CD4-positive, alpha-beta T cell treated with Interleukin-15 for 1 hour (primary cell): ENCODE measurements at regions not wholly inside any gene's neighbourhood (a gene's known extent, or its start where the extent isn't known, plus 50 kb on each side); places are given as distances from the start of the nearest gene placed in this dataset.

Source experiments
- DNase-seq: peaks from one replicate; pipeline ENCODE4 v3.0.0-alpha.2; 2020

DNA sequence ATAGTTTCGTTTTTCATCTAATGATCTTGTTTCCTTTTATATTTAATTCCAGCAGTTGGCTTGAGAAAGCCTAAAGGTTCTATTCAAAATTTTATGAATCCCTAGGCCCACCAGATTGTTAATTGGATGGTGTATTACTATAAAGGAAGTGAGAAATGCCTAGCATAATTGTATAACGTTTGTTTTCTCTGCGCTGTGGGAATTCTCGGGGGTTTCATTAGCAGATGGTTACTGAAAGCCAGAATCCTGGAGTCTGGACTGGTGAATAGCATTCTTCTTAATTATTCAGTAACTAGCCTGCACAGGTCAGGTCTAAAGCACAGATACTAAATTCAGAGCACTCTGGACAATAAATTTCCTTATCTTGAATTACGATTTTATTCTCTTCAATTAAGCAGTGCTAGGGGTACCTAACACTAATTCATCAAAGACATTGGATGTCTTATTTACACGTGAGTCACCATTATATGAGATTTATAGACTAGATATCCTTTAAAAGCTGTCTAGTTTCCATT lies 459.4 kb downstream of the DTHD1 start:
- DNase-seq, result no peak

DNA sequence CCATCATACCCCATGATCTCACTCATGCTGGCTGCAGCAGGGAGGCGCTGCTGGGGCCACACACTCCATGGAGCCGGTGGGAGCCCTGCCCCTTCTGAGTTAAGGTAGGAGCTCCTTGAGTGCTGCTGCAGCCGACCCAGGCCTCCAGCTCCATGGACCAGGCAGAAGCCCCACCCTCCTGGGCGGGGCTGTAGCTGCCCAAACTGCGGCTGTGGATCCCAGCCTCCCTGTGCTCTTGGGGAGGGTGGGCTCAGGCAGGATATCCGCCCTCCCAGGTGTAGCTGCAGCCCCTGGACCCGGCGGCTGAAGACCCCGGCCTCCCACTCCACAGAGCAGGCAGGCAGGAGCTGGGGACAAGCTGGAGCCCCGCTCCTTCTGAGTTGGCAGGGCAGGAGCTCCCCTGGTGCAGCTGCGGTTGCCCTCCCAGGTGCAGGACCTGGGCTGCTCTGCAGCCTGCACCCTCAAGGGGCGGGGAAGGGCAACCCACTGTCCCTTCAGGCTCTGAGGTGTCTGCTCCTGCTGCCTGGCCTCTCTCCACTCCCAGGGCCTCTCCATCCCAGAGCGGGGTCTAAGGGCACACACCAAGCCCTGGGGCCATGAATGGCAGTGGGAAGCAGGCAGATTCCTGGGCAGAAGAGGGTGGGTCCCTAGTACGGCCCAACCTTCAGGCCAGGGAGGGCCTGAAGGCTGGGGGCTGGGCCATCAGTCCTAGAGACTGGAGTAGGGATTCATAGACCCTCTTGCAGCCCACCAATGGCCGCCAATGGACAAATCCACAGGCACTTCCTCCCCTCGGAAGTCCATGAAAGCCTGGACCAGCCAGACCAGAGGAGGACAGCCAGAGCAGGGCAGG lies 466.1 kb downstream of the DTHD1 start:
- DNase-seq, result no peak

DNA sequence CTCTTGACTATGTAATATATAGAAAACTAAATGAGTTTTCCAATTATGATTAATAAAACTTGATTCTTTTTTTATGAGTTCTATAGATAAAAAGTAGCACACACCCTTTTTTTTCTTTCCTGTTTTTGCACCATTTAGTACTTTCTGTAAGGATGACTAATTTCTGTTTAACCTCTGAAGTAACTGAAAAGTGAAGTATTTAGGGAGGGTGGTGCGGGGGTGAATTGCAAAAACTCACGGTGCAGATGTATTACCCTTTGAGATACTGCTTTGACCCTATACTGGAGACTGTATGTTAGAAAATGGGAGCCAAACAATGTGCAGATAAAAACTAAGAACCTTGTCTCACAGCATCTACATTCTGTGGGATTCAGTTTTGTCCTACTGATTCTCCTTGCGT lies 471.6 kb downstream of the DTHD1 start:
- DNase-seq, result no peak

DNA sequence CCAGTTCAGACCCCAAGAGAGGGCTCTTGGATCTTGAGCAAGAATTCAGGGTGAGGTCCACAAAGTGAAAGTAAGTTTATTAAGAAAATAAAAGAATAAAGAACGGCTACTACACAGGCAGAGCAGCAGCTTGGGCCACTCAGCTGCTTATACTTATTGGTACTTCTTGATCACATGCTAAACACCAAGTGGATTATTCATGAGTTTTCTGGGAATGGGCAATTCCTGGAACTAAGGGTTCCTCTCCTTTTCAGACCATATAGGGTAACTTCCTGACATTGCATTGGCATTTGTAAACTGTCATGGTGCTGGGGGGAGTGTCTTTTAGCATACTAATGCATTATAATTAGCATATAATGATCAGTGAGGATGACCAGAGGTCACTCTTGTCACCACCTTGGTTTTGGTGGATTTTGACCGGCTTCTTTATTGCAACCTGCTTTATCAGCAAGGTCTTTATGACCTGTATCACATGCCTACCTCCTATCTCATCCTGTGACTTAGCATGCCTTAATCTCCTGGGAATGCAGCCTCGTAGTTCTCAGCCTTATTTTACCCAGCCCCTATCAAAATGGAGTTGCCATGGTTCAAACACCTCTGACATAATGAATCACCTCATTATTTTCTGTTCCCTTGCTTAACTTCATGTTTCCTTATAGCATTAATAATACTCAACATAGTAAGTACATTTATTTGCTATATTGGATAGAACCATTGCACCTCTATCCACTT lies 476.3 kb downstream of the DTHD1 start:
- no peak for DNase-seq

DNA sequence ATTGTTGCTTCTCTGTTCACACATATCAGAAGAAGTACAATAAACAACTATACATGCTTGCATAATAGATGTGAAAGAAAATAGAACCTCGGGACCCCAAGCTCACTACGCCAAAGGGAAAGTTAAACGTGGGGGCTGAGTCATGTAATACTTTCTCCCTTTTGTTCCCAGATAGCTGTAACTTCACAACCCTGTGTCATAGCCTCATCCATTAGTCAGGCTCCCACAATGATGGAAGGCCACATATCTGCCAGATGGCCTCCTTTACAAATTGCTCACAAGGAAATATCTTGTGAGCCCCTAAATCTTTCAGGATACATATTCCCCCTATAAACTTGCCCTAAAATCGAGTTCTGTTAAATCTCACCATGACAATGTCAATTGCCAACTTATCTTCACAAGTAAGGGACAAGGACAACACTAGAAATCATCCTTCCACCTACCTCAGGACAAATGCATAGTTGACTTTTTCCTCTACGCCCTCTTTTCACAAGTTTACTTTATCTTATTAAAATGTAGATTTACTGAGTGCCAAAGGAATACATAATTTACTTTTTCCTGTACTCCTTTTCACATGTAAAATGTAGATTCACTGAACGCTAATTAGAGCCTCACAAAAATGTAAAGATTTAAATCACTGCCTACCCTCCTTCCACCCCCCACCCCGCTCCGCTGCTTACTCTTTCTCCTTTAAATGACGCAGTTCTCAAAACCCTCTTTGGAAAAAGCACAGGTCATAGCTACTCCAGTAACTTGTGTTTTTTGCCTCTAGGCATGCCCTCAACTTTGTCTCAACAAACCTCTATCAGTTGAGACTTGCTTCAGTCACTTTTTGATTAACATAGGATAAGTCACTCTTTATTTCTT lies 477.1 kb downstream of the DTHD1 start:
- DNase-seq, result no peak

DNA sequence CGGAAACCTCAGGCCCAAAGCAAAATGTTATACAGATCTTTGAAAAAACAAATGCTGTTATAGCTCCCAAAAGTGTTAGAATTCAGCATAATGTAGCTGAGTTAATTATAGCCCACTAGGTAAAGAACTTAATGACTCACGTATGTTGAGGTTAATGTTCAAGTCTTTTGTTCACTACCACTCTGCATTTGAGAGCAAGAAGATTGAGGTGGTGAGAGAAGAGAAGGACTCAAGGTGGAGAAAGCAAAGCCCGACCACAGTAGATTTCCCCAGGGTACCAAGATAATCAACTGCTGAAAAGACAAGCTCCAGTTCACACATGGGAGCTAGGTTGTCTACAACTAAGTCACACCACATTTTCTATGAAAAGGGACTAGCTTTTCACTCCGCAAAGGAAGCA lies 480.2 kb downstream of the DTHD1 start:
- DNase-seq, result no peak

DNA sequence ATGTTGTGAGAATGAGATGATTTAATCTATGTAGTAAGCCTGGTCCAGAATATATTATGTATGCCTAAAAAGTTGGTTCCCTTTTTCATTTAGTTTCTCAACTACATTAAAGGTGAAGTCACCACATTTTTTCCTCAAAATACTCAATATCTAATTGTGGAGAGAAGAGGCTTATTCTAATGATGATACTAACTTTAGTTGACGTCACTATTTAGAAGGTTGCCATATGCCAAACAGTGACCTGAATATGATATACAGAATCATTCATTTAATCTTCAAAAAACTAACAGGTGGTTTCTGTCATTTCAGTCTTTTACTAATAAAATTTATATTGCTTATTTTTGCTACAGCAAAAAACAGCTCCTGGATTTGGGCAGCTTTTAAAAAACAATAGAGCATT lies 480.7 kb upstream of the NWD2 start:
- DNase-seq, result no peak

DNA sequence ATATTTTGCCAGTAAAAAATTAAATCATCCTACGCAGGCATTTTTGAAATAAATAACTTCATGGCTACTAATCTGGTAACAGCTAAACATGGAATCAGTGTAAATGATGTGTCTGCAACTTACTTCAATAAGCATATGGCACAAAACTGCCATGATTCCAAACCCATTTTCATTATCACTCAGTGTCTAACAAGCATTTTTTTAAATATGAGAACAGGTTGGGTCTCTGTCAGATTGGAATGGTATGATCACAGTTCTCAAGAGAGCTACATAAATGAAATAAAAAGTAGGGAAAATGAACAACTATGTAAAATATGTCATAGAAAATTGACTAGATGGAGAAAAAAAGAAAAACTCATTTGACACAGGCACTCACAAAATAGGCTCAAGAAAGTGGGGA lies 476.9 kb upstream of the NWD2 start:
- no peak for DNase-seq

DNA sequence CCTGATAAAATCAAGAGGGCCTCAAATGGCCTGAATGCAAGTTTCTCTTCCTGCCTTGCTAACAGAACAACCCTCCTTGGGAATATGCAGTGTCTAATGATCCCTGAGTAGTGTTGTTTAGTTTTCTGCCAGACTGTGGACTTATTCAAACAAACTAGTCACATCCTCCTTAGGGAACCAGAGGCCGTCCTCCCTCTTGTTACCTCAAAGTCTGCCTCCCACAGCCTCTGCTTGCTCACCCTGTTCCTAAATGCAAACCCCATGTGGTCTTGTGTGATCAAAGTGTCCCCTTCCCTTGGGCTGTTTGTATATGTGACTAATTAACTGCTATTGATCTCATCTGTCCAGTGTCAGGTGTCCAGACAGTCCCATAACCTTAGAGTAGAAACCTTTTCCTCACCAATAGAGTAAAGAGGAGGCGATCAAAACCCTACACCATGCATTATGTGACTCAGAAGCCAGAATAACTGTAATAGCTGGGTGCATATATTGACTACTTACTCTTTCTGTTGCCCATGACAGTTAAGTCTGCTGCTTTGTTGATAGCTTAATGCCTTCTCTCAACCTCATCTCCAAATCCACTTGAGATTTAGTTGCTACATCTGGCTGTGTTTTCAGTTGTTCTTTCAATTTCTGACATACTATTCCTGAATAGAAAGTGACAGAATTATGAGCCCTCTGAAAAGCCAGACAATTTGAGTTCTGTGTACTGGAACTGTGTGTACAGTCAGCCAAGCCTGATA lies 473.0 kb upstream of the NWD2 start:
- no peak for DNase-seq

DNA sequence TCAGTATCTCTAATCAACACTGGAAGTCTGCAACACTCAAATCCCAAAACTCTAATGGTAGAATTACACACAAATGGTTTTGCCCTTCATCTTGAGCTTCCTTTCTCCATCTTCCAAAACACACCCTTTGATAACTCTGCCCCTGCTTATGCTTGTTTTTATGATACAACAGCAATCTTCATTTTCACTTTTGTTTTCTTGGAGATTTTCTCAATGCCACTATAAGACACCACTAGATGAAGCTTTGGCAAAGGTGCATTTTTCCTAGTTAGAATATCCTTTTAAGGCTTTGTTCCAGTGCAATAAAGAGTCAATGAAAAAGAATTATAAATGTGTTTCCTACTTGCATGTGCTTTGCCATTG lies 472.4 kb upstream of the NWD2 start:
- DNase-seq, result no peak

DNA sequence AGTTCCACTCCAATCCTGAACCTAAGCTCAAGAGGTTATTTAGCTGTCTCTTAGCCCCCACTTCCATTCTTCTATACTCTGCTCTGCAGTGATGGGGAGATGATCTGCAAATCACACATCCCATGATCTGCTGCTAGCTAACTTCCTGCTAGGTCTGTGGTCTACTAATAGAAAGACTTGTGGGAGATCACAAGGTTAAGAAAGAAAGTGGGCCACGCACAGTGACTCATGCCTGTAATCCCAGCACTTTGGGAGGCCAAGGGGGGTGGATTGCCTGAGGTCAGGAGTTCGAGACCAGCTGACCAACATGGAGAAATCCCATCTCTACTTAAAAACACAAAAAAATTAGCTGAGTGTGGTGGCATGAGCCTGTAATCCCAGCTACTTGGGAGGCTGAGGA lies 471.1 kb upstream of the NWD2 start:
- DNase-seq, result no peak

DNA sequence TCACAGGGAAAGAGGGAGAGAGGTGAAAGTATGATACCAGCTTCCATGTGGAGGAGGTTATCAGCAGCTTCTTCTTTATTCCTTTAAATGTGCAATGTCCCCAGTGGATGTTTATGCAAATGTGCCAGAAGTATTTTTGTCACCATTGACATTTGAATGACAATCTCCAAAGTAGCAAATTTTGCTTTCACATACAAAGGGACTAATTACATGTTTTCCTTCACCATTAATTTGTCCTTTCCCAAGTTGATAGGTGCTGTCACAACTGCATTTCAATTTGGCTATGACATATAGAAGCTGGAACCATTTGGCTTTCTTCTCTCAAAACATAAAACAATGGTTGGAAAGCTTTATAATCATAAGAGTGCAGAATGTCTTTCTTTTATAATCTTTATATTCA lies 469.0 kb upstream of the NWD2 start:
- no peak for DNase-seq

DNA sequence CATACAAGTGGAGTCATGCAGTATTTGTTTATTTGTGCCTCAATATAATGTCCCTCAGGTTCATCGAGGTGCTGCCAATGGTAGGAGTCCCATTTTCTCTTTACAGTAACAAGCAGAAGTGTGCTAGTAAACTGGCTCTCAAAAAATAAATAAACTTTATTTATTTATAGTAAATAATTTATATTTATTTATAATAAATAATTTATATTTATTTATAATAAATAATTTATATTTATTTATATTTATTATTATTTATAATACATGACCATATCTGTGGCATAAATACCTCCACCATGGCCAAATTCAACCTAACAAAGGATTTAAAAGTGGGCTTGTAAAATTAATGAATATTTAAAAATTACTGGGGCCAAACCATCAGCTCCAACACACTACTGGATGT lies 464.9 kb upstream of the NWD2 start:
- no peak for DNase-seq

DNA sequence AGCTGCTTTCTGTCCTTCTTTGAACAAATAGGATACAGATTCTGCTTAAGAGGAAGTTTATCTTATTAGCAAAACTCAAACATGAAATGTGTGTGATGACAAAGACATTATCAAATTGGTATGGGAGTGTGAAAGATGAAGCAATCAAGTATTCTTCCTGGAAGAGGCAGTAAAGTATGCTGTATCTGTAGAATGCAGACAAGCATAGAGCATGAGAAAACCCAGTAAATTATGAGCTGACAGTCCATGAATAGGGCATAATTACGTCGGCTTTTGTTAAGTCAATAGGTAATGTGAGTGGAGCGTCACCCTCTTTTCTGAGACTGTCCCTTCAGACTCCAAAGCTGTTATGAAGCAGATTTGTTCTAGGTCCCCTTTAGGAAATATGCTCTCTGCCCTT lies 458.6 kb upstream of the NWD2 start:
- DNase-seq, result no peak

DNA sequence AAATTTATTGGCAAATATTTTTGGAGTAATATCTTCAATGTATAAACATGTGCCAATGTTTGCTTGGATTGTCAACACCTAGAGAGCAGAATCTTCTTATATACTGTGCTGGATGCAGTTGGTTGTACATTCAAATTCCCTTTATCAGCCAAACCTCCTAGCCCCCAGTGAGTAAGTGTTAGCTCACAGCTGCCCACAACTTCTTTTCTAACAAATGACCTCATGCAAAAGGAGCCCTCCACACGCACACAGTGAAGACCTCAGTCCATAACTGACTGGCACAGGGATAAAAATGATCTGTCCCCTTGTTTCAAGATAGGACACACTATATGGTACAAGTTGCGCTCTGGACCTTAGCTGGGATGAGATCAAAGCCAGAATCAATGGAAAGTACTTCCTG lies 458.0 kb upstream of the NWD2 start:
- DNase-seq, result no peak

DNA sequence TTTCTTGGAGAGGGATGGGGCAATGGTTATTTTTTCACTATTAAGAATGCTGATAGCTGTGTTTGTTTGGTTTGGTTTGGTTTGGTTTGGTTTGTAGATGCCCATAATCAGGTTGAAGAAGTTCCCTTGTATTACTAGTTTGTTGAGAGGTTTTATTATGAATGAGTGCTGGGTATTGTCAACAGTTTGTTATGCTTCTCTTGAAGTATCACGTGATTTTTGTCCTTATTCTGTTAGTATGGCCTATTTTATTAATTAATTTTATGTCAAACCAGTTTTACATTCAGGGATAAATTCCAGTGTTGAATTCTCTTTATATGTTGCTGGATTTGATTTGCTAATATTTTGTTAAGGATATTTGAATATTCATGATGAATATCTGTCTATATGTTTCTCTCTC lies 449.8 kb upstream of the NWD2 start:
- no peak for DNase-seq

DNA sequence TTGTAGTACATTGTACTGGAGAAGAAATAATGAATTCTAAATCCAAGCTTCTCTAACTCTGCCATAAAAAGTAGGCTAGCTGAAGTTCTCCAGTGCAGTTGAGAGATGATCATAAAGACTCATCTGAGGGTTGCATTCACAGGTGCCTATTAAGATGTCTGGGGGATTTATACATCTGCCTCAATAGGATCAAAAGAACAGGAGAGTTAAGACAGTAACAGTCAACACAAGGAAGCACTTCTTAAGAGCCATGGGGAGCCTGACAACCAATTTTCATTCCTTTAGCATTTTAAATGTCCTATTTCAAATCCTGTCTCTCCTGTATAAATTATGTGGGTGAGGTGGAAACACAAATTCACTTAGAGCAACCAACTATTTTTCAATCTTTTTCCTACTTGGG lies 432.4 kb upstream of the NWD2 start:
- DNase-seq, result no peak

DNA sequence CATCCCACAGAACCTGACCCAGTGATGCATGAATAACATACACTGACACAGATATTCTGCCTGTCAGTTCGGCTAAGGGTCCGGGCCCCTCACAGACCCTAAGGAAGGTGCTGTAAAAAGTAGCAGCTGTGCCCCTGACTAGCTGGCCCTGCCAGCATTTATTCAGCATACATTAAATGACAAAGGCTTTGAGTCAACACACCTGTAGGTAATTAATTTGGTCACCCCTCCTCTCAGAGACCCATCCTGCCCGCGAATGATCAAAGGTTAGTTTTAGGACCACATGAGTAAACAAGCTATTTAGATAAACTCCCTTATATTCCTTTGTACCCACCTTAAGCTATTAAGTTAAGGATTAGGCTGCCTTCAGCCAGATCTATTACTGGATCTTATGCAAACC lies 429.0 kb upstream of the NWD2 start:
- no peak for DNase-seq

DNA sequence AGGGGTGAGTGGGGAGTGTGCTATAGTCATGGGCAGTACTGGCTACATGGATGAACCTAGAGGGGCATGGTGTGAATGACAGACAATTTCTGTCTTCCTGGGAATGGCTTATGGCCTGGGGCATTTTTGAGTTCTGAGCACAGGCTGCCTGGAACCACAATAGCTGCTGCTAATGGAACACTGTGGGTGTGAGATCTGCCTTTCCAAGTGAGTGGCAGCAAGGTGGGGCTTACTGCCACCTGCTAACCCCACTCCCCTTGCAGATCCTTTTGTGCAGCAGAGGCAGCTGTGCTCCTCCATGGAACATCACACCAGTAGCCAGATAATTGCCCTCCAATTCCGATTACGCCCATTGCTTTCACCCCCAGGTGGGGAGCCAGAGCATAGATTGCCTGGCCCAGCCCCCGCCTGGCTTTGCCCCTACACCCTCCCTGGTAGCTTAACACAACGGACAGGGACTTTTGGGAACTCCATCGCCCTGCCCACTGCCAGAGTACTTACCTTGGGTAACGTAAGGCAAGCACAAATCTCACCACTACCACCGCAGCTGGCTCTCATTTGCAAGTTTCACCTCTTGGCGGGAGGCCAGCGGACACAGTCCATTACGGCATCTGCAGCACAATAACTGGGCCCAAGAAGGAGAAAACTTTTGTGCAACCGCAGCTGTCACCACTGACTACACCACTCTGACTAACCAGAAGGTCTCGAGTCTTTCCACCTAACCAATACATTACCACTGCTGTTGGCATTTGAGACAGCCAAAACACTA lies 421.2 kb upstream of the NWD2 start:
- no peak for DNase-seq

DNA sequence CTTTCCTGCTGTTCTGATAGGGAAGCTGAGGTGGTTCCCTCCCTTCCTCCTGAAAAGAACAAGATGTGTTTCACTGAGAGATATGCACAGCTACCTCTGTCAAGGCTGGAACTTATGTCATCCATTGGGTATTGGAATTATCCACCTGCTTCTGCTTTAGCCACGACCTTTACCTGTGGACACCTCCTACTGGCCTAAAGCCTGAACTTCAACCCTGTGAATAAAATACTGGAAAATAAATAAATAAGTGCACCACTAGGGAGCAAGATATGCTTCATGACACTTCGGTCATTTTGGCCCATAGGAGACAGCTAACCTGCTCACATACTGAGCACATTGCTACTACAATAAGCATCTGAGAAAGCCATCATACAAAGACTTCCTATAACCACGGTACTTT lies 419.9 kb upstream of the NWD2 start:
- DNase-seq, result no peak

DNA sequence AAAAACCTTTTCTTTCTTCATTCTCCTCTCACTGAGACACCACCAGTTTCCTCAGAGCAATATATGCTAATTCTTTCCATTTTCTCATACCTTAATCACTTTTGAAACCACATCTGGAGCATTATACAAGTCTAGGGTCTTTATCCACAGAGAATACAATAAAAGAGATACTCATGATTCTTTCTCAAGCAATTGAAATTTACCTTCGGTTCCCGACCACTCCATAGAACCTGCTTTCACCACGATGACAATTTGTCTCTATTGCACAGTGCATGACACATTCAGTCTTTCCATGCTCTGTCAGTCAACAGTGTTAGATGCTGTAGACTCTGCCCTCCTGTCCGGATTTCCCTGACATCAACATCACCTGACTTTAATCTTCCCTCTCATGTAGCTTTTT lies 409.3 kb upstream of the NWD2 start:
- no peak for DNase-seq
